Osteoblast (primary cell): ENCODE measurements at regions not wholly inside any gene's neighbourhood (a gene's known extent, or its start where the extent isn't known, plus 50 kb on each side); places are given as distances from the start of the nearest gene placed in this dataset.

ENCODE experiments used
- DNase-seq: peaks from one replicate; pipeline ENCODE4 v3.0.0; 2011; ENCODE audit warnings: low spot score, mixed read lengths; ENCODE audit not compliant: insufficient read length; ENCODE audit errors: missing footprints
- H2AFZ ChIP-seq: 2 replicates; pipeline ENCODE4 v1.6.0; 2011; ENCODE audit warnings: mild to moderate bottlenecking, low read length
- H3K27ac ChIP-seq: 2 replicates; pipeline ENCODE4 v1.5.1; 2011; ENCODE audit warnings: mild to moderate bottlenecking, low read depth, low read length, moderate library complexity
- H3K27me3 ChIP-seq: 2 replicates; pipeline ENCODE4 v1.6.0; 2012; ENCODE audit warnings: mild to moderate bottlenecking, control low read depth, inconsistent platforms, low read length, moderate library complexity; ENCODE audit not compliant: insufficient read depth
- H3K36me3 ChIP-seq: 2 replicates; pipeline ENCODE4 v1.5.1; 2011; ENCODE audit warnings: mild to moderate bottlenecking, low read length, control low read depth, moderate library complexity; ENCODE audit not compliant: insufficient read depth
- H3K4me1 ChIP-seq: 2 replicates; pipeline ENCODE4 v1.5.1; 2011; ENCODE audit warnings: mild to moderate bottlenecking, low read length, control low read depth, moderate library complexity; ENCODE audit not compliant: insufficient read depth
- H3K4me2 ChIP-seq: 2 replicates; pipeline ENCODE4 v1.6.0; 2011; ENCODE audit warnings: mild to moderate bottlenecking, low read length; ENCODE audit not compliant: insufficient read depth
- H3K4me3 ChIP-seq: fragments of 200-600 bp; sonication (generic); 3 replicates; pipeline ENCODE4 v1.5.1; 2012; ENCODE audit warnings: mild to moderate bottlenecking, low read length, inconsistent platforms; ENCODE audit not compliant: insufficient read depth
- H3K79me2 ChIP-seq: 2 replicates; pipeline ENCODE4 v1.6.0; 2012; ENCODE audit warnings: mild to moderate bottlenecking, low read length, control low read depth, inconsistent platforms; ENCODE audit not compliant: insufficient read depth
- H3K9me3 ChIP-seq: 2 replicates; pipeline ENCODE4 v1.5.1; 2011; ENCODE audit warnings: low read depth, low read length, control low read depth
- H4K20me1 ChIP-seq: 2 replicates; pipeline ENCODE4 v1.6.0; 2012; ENCODE audit warnings: mild to moderate bottlenecking, low read length, control low read depth; ENCODE audit not compliant: insufficient read depth
- TF ChIP-seq, protein P1 (sequence below): IDR thresholded peaks from 2 replicates; pipeline ENCODE4 v1.5.1; 2011; ENCODE audit warnings: mild to moderate bottlenecking, low read depth, low read length, moderate library complexity; ENCODE audit errors: extremely low read depth

DNA sequence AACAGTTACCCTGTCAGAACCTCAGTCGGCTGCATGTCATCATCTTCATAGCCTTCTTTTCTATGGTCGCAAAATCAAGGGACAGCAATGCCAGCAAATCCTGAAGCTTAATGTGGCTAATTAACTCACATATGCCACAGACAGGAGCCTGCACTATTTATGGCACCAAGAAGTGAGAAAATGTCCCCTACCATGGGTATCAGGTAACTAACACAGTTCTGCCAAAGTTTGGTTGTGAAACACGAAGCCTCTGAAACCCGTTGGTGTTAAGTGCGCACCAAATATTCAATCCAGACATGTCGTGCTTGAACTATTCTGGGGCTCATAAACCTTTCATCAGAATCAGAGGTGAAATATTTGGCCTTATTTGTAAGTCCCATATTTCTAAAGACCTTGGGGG is 63.3 kb downstream of the EVX1 start:
- no peaks in the 10 kb centered on the region for H4K20me1 ChIP-seq
- TF ChIP-seq, protein P1, sequence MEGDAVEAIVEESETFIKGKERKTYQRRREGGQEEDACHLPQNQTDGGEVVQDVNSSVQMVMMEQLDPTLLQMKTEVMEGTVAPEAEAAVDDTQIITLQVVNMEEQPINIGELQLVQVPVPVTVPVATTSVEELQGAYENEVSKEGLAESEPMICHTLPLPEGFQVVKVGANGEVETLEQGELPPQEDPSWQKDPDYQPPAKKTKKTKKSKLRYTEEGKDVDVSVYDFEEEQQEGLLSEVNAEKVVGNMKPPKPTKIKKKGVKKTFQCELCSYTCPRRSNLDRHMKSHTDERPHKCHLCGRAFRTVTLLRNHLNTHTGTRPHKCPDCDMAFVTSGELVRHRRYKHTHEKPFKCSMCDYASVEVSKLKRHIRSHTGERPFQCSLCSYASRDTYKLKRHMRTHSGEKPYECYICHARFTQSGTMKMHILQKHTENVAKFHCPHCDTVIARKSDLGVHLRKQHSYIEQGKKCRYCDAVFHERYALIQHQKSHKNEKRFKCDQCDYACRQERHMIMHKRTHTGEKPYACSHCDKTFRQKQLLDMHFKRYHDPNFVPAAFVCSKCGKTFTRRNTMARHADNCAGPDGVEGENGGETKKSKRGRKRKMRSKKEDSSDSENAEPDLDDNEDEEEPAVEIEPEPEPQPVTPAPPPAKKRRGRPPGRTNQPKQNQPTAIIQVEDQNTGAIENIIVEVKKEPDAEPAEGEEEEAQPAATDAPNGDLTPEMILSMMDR, result no peak
- no peaks in the 10 kb centered on the region for H3K4me1 ChIP-seq
- no peaks in the 10 kb centered on the region for H3K79me2 ChIP-seq
- DNase-seq, result no peak
- no peak overlapping the region for H3K27ac ChIP-seq
- H3K9me3 ChIP-seq, result no peaks in the 10 kb centered on the region
- H3K4me3 ChIP-seq, result no peak overlapping the region
- H3K36me3 ChIP-seq, result no peaks in the 10 kb centered on the region
- no peak overlapping the region for H2AFZ ChIP-seq
- no peak overlapping the region for H3K4me2 ChIP-seq
- peaks cover 4% of the 10 kb centered on the region for H3K27me3 ChIP-seq

DNA sequence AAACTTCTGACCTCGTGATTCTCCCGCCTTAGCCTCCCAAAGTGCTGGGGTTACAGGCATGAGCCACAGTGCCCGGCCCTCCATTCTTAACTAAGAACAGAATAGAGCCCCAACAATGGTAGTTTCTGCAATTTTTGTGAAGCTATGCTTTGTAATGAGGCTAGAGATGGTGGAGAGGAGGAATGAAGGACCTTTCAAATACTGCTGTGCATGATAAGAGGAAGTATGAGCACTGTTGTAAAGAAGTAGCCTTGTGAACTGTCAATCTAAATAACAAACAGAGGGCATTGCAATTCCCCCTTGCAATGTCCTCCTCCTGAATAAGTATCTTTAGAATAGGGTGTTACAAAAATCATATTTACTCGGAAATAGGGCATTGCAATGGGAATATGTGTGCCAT is 70.2 kb downstream of the EVX1 start:
- Histone ChIP-seq H3K4me1 (peaks cover 9% of the 10 kb centered on the region), H4K20me1 (no peaks in the 10 kb centered on the region), H3K36me3 (no peaks in the 10 kb centered on the region), H3K4me3 (no peak overlapping the region), H3K4me2 (no peak overlapping the region), H3K9me3 (no peaks in the 10 kb centered on the region), H2AFZ (no peak overlapping the region), H3K79me2 (no peaks in the 10 kb centered on the region), H3K27ac (no peak overlapping the region), H3K27me3 (peaks cover 11% of the 10 kb centered on the region)
- TF ChIP-seq, protein P1, result no peak
- DNase-seq, result no peak

DNA sequence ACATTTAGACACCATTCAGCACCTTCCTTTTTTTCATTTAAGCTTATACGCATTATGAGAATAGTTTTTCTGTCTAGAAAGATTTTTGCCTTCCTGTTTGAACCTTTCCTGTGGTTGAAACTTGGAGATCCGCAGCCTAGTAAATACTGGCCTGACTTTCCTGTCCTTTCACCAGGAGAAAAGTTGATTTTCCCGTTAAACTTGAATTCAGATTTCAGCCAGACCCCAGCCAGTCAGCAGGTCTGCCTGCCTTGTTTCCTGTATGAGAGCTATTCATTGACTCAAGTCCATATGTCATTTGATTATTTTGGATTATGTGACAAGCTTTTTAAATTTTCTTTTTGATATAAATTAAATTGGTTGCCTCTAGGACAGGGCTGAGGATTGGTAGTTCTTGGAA is 71.5 kb downstream of the EVX1 start:
- Histone ChIP-seq H3K4me2 (no peak overlapping the region), H3K27me3 (peaks cover 11% of the 10 kb centered on the region), H3K36me3 (no peaks in the 10 kb centered on the region), H2AFZ (no peak overlapping the region), H3K27ac (no peak overlapping the region), H4K20me1 (no peaks in the 10 kb centered on the region), H3K9me3 (no peaks in the 10 kb centered on the region), H3K79me2 (no peaks in the 10 kb centered on the region), H3K4me3 (no peak overlapping the region), H3K4me1 (peaks cover 9% of the 10 kb centered on the region)
- no peak for DNase-seq
- TF ChIP-seq, protein P1, result no peak

GRCh38 chr7:27315066-27315465 is 72.5 kb downstream of the EVX1 start:
- no peak for DNase-seq
- no peak overlapping the region for H3K27ac ChIP-seq
- H3K27me3 ChIP-seq, result peaks cover 11% of the 10 kb centered on the region
- H3K4me3 ChIP-seq, result no peak overlapping the region
- H2AFZ ChIP-seq, result no peak overlapping the region
- TF ChIP-seq, protein P1, result no peak
- no peaks in the 10 kb centered on the region for H4K20me1 ChIP-seq
- H3K79me2 ChIP-seq, result no peaks in the 10 kb centered on the region
- no peaks in the 10 kb centered on the region for H3K36me3 ChIP-seq
- H3K4me1 ChIP-seq, result peaks cover 9% of the 10 kb centered on the region
- H3K9me3 ChIP-seq, result no peaks in the 10 kb centered on the region
- H3K4me2 ChIP-seq, result no peak overlapping the region
